NCI-H345 treated with DMSO at 0.1 percent for 48 hours (cell line): ENCODE measurements at regions not wholly inside any gene's neighbourhood (a gene's known extent, or its start where the extent isn't known, plus 50 kb on each side); places are given as distances from the start of the nearest gene placed in this dataset.

ENCODE experiments used
- DNase-seq: peaks from one replicate; lab custom pipeline; 2025; ENCODE audit not compliant: unreplicated experiment; lab: John Stamatoyannopoulos, UW

DNA sequence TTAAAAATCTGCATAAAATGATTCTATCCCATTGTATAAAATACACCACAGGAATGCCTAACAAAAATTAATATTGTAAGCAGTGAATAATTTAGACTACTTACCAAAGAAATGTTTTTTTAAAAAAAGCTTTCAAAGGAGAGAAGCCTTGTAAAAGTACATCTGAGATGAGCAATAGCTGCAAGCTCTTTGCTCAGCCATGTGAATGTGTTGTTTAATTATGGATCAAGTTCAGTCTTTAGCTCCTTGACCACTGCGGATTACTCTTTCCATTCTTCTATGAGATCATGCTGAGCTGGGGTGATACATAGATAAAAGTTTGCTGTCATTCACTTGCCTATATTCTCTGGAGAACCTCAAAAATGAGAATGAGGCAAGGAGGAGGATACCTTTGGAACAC lies 782.4 kb upstream of the ZNF608 start:
- no peak for DNase-seq

DNA sequence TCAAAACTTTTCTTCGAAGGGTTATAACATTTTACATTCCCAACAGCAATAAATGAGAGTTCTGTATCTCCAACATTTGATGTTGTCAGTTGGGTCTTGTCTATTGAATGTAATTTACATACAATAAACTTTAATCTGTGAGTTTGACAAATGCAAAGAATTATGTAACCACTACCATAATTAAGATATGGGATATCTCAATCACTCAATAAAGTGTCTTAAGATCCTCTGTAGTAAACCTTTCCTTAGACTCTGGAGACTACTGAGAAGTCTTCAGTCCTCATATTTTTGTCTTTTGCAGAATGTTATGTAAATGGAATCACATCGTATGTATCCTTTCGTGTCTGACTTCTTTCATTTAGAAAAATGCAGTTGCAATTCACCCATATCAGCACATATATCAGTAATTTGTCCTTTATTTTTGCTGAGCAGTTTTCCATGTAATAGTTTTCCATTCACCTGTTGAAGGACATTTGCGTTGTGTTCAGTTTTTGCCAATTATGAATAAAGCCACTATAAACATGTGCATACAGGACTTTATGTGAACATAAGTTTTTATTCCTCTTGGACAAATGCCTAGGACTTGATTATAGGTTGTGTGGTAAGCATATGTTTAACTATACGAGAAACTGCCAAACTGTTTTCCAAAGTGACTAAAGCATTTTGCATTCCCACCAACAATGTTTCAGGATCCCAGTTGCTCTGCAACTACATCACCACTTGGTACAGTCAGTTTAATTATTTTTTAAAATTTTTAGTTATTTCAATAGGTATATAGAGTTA lies 784.6 kb upstream of the ZNF608 start:
- DNase-seq: no peak

- DNase-seq: no peak
Measured at GRCh38 chr5:125536095-125536494, 789.7 kb upstream of the ZNF608 start.

GRCh38 chr5:125536582-125536981 lies 790.1 kb upstream of the ZNF608 start:
- DNase-seq: no peak

- no peak for DNase-seq
Measured at GRCh38 chr5:125537661-125538060, 791.2 kb upstream of the ZNF608 start.

DNA sequence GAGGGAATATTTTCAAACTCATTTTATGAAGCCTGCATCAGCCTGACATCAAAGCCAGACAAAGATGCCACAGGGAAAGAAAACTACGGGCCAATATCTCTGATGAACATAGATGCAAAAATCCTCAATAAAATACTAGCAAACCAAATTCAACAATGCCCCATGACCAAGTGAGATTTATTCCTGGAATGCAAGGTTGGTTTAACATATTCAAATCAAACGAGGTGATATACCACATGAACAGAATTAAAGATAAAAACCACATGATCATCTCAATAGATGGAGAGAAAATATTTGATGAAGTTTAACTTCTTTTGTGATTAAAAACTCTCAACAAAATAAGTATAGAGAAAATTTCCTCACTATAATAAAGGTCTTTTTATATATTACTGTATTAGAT lies 792.0 kb upstream of the ZNF608 start:
- no peak for DNase-seq

- no peak for DNase-seq
Measured at GRCh38 chr5:125541085-125541484, 794.6 kb upstream of the ZNF608 start.

DNA sequence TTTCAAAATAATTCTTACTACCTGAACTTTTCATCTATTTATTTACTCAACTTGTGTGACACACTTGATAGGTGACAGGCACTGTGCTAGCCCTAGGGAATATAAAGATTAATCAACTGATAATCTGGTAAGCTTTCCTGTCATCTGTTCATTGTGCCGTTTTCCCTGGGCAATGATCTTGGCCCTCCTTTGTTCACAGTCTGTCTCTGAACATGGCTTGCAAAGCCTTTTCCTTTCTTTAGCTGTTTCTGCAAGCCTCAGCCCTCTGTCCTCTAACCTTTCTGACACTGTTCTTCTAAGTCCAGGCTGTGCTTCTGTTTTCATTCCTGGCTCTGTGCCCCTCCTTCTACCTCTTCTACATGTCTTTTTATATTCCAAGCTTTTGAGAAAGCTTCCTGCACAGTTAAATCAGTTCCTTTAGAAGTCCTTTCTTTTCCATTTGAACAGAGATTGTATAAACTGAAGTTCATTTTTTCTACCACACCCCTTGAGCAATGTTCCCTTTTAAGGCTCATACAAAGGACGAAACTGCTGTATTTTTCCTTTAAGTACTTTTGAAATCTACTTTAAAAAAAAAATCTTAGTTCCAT lies 803.0 kb upstream of the ZNF608 start:
- no peak for DNase-seq

DNA sequence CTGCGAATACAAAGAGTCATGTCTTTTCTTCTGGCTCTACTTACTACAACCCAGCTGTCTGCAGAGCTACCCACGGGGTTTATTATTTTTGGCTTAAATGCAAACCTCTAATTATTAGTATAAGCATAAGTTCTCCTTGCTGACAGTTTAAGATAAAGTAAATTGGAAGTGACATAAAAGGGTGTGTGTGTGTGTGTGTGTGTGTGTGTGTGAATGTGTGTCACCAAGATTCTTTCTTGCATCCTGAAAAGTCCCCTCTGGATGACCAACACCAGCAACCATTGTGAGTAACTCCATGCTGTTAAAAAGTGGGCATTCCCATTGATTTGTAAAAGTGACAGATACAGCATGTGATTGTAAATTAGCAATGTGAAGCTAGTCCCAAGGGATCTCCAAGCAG lies 803.8 kb upstream of the ZNF608 start:
- no peak for DNase-seq

DNA sequence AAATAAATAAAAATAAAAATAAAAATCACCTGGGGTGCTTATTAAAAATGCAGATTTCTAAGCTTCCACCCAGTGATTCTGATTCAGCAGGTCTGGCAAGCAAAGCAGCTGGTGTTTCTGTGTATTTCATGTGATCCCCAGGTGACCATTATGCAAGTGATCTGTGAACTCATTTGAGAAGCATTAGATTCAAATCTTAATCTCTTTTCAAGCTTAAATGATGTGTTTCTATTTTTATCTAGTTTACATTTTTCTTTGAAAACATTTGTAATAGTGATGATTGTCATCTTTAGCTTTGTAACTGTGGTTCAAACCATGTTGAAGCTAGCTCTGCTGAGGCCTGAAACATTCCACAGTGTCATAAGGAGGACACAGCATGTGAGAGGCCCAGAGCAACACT lies 804.8 kb upstream of the ZNF608 start:
- DNase-seq: no peak

DNA sequence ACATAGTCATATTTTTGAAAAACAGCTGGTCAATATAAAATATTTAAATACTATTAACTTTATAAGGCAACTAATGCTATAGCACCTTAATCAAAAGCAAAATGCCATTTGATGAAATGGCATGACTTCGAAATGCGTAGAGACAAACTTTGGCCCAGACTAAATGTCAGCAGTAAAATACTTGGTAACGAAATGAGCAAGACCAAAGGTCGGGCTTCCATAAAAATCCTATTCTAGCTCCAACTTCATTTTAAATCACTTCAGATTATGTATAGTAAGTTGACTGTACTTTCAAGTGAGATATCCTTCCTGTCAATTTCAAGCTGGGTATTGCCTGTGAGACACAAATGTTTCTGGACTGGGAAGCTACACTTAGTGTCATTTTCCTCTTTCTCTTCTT lies 805.4 kb upstream of the ZNF608 start:
- no peak for DNase-seq

- DNase-seq: no peak
Measured at GRCh38 chr5:125552486-125552885, 806.0 kb upstream of the ZNF608 start.

GRCh38 chr5:125554355-125554754 lies 807.9 kb upstream of the ZNF608 start:
- no peak for DNase-seq

DNA sequence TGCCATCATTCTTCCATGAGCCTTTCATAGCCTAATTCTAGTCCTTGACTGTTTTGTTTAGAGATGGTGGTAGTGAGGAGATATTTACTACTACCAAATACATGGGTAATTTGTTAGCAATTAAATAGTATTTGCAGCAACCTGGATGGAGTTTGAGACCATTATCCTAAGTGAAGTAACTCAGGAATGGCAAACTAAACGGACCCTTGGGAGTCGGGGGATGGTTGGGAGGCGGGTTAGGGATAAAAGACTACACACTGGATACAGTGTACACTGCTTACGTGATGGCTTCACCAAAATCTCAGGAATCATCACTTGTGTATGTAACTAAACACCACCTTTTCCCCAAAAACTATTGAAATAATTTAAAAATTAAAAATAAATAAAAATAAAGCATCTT lies 809.2 kb upstream of the ZNF608 start:
- DNase-seq: no peak

GRCh38 chr5:125558016-125558415 lies 811.6 kb upstream of the ZNF608 start:
- DNase-seq: no peak

- no peak for DNase-seq
Measured at GRCh38 chr5:125558466-125558865, 812.0 kb upstream of the ZNF608 start.

DNA sequence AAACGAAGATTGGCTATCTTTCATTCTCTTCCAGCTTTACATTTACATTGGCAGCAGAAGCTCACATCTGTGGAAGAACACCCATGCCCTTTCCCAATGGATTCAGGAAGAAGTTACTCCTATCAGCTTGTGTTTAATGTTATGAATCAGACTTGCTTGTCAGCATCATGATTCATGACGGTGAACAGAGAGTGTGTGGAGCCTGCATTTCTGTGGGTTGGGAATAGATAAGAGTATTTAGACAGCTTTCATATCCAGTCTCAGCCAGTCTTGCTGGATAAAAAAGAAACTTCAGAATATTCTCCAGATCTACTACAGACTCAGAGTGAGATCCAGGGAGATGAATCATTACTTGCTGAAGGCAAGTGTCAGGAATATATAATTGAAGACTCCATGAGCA lies 812.9 kb upstream of the ZNF608 start:
- DNase-seq: no peak

DNA sequence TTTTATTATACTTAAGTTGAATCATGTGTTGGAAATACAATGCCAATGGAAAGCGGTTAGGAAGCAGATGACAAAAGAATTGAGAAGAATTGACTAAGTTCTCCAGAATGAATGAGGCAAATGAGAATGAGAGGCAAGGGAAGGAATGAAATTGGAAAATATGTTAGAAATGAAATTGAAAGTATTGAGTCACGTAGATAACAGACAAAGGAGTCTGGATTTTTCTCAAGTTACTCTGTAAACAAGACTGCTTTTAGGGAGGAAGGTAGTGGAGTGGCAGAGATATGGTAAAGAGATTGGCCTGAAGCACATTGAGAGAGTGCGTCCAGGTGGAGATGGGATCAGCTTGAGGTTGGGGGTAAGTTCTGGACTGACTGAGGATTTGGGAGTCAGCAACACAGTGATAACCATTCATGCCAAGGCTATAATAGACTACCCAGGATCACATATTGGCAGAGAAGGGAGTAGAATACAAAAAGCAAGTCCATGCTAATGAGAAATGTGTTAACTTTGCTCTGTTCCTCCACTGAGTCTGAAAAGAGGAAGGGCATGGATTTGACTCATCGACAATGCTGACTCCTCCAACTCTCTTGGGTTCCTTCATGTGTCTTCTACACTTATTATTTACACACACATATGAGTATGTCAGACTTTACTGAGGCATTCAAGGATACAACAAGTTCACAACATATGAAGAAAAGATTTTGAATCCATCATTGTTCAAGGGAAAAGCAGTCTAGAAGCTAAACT lies 814.2 kb upstream of the ZNF608 start:
- no peak for DNase-seq

GRCh38 chr5:125564317-125564975 lies 818.0 kb upstream of the ZNF608 start:
- no peak for DNase-seq

DNA sequence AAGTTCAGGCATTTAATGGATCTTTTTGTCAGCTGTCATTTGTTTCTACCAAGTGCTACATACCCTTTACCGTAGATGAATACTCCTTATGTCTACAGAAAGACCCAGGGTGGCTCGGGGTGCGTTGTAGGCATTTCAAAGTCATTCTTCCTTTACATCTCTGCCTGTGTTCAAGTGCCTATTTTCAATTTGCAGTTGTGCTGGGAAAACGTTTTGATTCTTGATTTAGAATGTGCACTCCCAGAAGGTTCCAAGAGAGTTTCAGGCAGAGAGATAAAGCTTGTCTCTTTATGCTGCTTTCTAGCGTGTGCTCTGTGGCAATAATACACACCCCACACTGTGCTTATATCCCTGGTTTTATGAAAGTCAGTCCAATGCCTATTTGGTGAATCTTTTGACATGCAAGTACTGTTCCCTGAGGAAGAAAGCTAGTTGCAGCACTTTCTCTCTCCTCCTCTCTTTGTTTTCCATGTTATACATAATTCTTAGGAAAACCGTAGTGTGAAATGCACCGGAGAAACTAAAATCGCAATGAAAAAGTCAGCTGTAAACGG lies 828.1 kb upstream of the ZNF608 start:
- no peak for DNase-seq

DNA sequence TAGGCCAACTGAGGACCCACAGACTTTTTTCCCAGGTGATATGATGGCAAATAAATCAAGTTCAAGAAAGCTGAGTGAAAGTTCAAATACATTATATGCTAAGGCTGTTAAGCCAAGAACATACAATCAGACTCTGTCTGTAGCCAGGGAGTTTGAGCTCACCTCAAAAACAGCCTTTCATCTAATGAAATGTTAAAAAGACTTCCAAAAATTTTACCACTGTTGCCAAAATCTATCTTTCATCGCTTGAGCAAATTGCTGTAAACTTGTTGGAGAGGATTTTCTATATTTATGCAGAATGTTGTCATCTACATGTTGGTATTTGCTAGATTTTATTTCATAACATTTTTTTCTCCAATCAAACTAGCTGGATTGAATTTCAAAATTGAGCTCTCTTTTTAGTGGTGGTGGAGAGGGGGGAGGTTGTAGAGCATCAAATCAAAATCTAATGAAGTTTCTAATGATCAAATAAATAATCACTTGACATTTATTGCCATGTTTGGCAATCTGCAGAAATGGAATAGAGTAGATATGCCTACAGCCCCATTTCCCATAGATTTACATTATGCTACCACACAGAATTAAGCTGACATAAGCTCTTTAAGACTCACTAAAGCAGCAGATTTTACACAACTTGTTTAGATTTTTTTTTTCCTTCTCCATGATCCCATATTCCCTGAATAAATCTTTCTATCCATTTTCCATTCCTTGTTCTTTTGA lies 828.9 kb upstream of the ZNF608 start:
- no peak for DNase-seq
